ENCODE measurements at regions not wholly inside any gene's neighbourhood (a gene's known extent, or its start where the extent isn't known, plus 50 kb on each side); places are given as distances from the start of the nearest gene placed in this dataset.

- no peak for TF ChIP-seq ARID4B (CRISPR knock-in tag; IDR thresholded peaks at IDR 0.05; ENCODE audit: borderline replicate concordance)
- TF ChIP-seq FOXK1 (CRISPR knock-in tag; IDR thresholded peaks at IDR 0.05): no peak
- no peak for TF ChIP-seq SMAD3 (CRISPR knock-in tag; IDR thresholded peaks at IDR 0.05; ENCODE audit: borderline replicate concordance)
- no peak for TF ChIP-seq ESRRA (CRISPR knock-in tag; IDR thresholded peaks at IDR 0.05; ENCODE audit: borderline replicate concordance)
- H3K9me3 Mint-ChIP-seq: peaks cover 25% of the 10 kb centered on the region
- H3K27ac Mint-ChIP-seq: no peak overlapping the region
- ATAC-seq (no peak), DNase-seq (ENCODE audit: low spot score) (no peak)
- peaks cover 17% of the 10 kb centered on the region for H3K36me3 Mint-ChIP-seq
- H3K4me3 Mint-ChIP-seq: no peak overlapping the region
- H3K27me3 Mint-ChIP-seq (ENCODE audit: low read depth): no peaks in the 10 kb centered on the region; the same call in 1 of the 2 replicates
- H3K4me1 Mint-ChIP-seq: peaks cover 19% of the 10 kb centered on the region
- ChIA-PET POLR2A (no interaction called here), CTCF (no interaction called here)
These were observed 93.9 kb downstream of the BOD1 start for GRCh38 chr5:173522518-173522917.

- DNase-seq (ENCODE audit: low spot score) (no peak), ATAC-seq (no peak)
- TF ChIP-seq ZNF263 (CRISPR knock-in tag; IDR thresholded peaks at IDR 0.05; ENCODE audit: low read depth) (no peak), E2F1 (CRISPR knock-in tag; IDR thresholded peaks at IDR 0.05) (no peak), ZNF416 (CRISPR knock-in tag; IDR thresholded peaks at IDR 0.05) (no peak), GRHL2 (CRISPR knock-in tag; IDR thresholded peaks at IDR 0.05; ENCODE audit: insufficient replicate concordance, severe bottlenecking) (no peak), FOXK1 (CRISPR knock-in tag; IDR thresholded peaks at IDR 0.05) (no peak), FOXJ3 (CRISPR knock-in tag; IDR thresholded peaks at IDR 0.05; ENCODE audit: borderline replicate concordance) (no peak), AR (CRISPR knock-in tag; IDR thresholded peaks at IDR 0.05) (no peak)
- Mint-ChIP-seq H3K27ac (no peak overlapping the region), H3K9me3 (peaks cover 25% of the 10 kb centered on the region), H3K4me3 (no peak overlapping the region), H3K4me1 (peaks cover 27% of the 10 kb centered on the region), H3K27me3 (ENCODE audit: low read depth) (no peaks in the 10 kb centered on the region; the same call in 1 of the 2 replicates), H3K36me3 (peaks cover 17% of the 10 kb centered on the region)
- CTCF ChIA-PET: interaction anchor here (1.4 kb wide), 1 partner anchor 63 kb away, joined by 3 read pairs; no protein-coding TSS in a partner anchor
- POLR2A ChIA-PET: no interaction called here
These were observed 97.6 kb downstream of the BOD1 start for GRCh38 chr5:173518856-173519255.

GRCh38 chr5:173517648-173518047, 98.8 kb downstream of the BOD1 start:
- ATAC-seq: peak; percentile 89
- ChIA-PET CTCF (interaction anchor here (1.5 kb wide), 1 partner anchor 55 kb away, joined by 7 read pairs; no protein-coding TSS in a partner anchor), POLR2A (no interaction called here)
- peak; percentile 27 for DNase-seq (ENCODE audit: low spot score)
- TF ChIP-seq TEAD1 (CRISPR knock-in tag; IDR thresholded peaks at IDR 0.05): peak; percentile 77; the same call in 1 of the 2 replicates
- no peak for TF ChIP-seq PRRX2 (CRISPR knock-in tag; IDR thresholded peaks at IDR 0.05)
- H3K4me1 Mint-ChIP-seq: peaks cover 30% of the 10 kb centered on the region
- H3K27ac Mint-ChIP-seq: peak overlapping the region; percentile 71
- no peaks in the 10 kb centered on the region; the same call in 1 of the 2 replicates for H3K27me3 Mint-ChIP-seq (ENCODE audit: low read depth)
- H3K9me3 Mint-ChIP-seq: peaks cover 25% of the 10 kb centered on the region
- H3K36me3 Mint-ChIP-seq: peaks cover 17% of the 10 kb centered on the region
- H3K4me3 Mint-ChIP-seq: peak overlapping the region; percentile 3

Data from WTC11 (cell line).